NB4 (cell line): ENCODE measurements at regions not wholly inside any gene's neighbourhood (a gene's known extent, or its start where the extent isn't known, plus 50 kb on each side); places are given as distances from the start of the nearest gene placed in this dataset.

ENCODE experiments used
- CTCF ChIP-seq: IDR thresholded peaks from one replicate; pipeline ENCODE4 v1.5.1; 2012; ENCODE audit warnings: low read depth, low read length
- MAX ChIP-seq: IDR thresholded peaks from 2 replicates; pipeline ENCODE4 v1.6.1; 2011; ENCODE audit warnings: low read depth, low read length
- MYC ChIP-seq: IDR thresholded peaks from 2 replicates; pipeline ENCODE4 v1.6.1; 2011; ENCODE audit warnings: low read depth, low read length
- POLR2A ChIP-seq: IDR thresholded peaks from 2 replicates; pipeline ENCODE4 v1.6.1; 2011; ENCODE audit warnings: mild to moderate bottlenecking; ENCODE audit not compliant: insufficient read length; ENCODE audit errors: extremely low read depth

- TF ChIP-seq CTCF = no peak
- TF ChIP-seq MAX = no peak
- no peak for TF ChIP-seq POLR2A
- TF ChIP-seq MYC = no peak
These were observed 106.7 kb upstream of the DTNBP1 start for GRCh38 chr6:15769511-15770018.
